Stimulated activated CD4-positive, alpha-beta T cell treated with anti-CD3 and anti-CD28 coated beads, Interleukin-15, amount 100 ng/mL, for 24 hours (primary cell): ENCODE measurements at regions not wholly inside any gene's neighbourhood (a gene's known extent, or its start where the extent isn't known, plus 50 kb on each side); places are given as distances from the start of the nearest gene placed in this dataset.

ENCODE experiments used
- DNase-seq: peaks from one replicate; pipeline ENCODE4 v3.0.0-alpha.2; 2020

DNA sequence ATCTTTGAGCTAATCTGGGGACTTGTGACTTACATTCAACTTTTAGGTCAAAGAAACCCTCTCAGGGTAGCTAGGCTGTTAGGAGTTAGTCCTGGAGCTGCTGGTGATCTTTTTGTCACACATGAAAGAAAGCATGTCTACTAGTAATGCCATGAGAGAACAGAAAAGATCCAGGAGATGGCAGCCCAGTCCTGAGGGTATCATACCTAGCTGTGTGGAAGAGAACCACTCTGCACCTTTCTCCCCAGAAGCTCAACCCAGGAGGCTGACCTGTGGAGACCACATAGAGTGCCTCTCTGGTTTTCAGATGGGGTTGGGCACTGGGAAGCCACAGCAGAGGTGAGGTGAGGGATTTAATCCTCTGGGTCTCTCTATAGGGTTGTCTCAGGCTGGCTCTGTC, 460.2 kb upstream of the UBE2E3 start:
- no peak for DNase-seq

- no peak for DNase-seq
Measured at GRCh38 chr2:180519276-180519675, 461.1 kb upstream of the UBE2E3 start.

GRCh38 chr2:180516232-180516631, 464.2 kb upstream of the UBE2E3 start:
- no peak for DNase-seq

- no peak for DNase-seq
Measured at GRCh38 chr2:180513389-180513788, 467.0 kb upstream of the UBE2E3 start.

DNA sequence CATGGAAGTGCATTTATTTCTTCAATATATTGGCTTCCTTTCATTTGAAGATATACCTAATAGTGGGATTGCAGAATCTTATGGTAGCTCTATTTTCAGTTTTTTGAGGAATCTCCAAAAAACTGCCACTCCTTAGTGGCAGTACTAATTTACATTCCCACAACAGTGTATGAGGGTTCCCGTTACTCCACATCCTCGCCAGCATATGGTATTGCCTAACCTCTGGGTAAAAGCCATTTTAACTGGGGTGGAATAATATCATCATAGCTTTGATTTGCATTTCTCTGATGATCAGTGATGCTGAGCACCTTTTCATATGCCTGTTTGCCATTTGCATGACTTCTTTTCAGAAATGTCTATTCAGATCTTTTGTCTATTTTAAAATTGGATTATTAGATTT, 471.9 kb upstream of the UBE2E3 start:
- DNase-seq, result no peak

DNA sequence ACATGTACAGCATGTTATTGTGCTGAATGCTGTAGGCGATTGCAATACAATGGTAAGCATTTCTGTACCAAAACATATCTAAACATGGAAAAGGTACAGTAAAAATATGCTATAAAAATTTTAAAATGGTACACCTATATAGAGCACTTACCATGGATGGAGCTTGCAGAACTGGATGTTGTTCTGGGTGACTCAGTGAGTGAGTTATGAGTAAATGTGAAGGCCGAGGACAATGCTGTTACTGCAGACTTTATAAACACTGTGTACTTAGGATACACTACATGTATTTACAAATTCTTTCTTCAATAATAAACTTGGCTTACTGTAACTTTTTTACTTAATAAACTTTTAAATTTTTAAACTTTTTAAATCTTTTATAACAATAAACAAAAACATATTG, 473.4 kb upstream of the UBE2E3 start:
- no peak for DNase-seq

DNA sequence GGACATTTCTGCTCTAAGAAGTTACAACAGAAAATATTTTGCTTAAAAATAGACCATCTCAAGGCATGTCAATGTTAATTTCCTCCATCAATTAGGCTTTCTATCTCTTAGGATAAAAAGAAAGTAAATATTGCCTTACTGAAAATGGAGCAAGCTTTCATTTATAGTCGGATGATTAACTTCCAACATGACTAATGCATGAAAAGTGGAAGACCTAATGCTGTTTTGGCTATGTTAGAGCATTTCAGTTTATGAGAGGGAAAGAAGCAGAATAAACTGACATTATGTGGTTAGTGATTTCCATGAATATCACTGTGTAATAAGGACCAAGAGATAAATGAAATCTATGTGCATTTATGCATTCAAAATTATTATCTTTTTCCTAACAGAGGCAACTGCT, 475.2 kb upstream of the UBE2E3 start:
- DNase-seq, result no peak

GRCh38 chr2:180497621-180498152, 482.7 kb upstream of the UBE2E3 start:
- DNase-seq, result no peak

DNA sequence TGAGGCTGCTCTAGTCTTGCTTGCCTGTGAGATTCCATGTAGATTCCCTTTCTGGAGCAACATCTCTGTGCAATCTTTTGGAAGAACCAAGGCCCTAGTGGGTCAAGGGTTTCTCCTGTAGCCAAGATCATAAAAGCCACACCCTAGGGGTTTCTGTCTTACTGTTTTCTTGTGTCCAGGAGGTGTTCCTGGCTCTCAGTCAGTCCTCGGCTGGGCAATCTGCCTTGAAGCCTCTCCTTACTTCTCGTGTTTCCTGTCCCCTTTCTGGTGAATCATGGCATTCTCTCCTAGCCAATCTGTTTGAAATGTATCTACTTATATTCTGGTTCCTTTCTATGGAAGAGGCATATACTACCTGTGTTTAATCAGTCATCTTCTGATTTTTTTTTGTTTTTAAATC, 484.8 kb upstream of the UBE2E3 start:
- no peak for DNase-seq

GRCh38 chr2:180494286-180494685, 486.1 kb upstream of the UBE2E3 start:
- DNase-seq, result no peak

- no peak for DNase-seq
Measured at GRCh38 chr2:180482696-180483095, 475.6 kb upstream of the CWC22 start.

DNA sequence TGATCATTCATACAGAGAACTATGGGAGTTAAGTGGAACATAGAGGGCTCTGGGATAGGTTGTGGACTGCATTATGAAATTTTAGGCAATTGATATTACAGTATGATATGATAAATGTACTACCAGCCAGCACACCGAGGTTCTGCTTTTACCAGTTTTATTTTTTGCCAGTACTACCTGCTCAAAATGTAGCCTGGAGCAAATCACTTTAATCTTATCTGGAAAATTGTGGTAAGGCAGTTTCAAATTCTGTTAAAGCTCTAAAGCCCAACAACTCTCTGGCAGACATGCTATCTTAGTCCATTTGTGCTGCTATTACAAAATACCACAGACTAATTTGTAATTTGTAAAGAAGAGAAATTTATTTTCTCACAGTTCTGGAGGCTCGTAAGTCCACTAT, 474.9 kb upstream of the CWC22 start:
- no peak for DNase-seq

GRCh38 chr2:180478883-180479282, 471.8 kb upstream of the CWC22 start:
- no peak for DNase-seq

- DNase-seq, result no peak
Measured at GRCh38 chr2:180474716-180475115, 467.6 kb upstream of the CWC22 start.

DNA sequence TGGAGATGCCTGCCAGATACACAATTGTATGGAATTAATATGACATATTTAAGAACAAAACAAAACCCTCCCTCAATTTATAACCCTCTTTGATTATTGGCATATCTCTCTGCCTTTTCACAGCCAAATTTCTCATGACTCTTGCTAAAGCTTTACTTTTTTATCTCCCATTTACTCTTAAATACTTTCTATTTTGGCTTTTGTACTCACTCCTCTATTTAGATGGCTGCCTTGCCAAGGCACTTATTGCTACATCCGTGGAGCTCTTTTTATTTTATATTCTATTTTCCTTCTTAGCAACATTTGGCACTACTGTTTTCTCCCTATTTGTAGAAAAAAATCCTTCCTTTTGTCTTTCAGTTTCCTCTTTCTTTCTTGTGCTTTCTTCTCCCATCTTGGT, 466.4 kb upstream of the CWC22 start:
- DNase-seq, result no peak

- no peak for DNase-seq
Measured at GRCh38 chr2:180472133-180472532, 465.0 kb upstream of the CWC22 start.

DNA sequence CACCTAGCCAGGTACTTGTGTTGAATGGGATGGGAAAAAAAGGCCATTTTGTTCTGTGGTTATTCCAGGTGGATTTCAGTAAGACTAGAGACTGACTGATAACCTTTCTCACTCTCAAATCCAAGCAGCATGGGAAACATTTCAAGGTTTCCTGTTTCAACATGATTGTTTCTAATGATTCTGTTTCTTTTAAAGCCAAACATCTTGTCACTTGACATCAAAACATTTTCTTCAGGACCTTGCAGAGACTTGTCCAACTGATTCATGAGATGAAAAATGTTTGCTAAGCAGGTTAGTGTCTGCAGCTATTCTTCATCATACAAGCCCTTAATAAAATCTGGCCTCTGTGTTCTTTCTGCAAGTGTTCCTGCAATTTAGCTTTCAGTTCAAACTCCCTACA, 456.5 kb upstream of the CWC22 start:
- DNase-seq, result no peak

- no peak for DNase-seq
Measured at GRCh38 chr2:180461761-180462160, 454.7 kb upstream of the CWC22 start.

DNA sequence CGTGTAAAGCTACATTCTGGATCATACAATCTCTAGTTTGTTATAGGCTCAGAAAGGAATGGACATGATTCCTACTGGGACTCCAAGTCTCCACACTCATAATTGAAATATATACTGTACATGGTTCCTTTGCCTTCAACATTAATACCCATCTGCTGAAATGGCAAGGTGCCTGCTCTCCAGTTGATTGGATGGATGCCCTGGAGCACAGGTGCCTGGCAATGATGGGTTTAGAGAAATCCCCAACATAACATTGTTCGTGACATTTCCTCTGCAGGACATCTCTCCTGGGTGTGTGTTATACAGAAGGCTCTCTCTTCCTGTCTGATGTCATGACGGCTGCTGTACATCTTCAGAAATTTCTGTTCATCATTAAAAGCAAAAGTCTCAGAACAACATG, 449.7 kb upstream of the CWC22 start:
- no peak for DNase-seq

DNA sequence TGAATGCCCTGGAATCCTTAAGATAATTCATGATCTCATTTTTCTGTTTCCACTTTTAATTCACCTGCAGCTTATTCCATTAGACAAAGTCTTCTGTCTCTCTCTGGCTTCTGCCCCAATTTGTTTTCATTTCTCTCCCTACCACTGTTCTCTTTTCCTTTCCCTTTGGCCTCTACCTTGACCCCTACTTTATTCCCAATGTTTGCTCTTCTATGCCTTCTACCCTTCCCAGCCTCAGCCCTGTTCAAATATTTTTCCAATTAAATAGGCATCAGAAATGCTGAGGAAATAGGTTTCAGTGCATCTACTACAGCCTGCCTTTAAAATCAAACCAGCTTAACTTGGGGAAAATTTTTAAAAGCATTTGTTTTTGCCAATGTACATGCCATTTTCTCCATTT, 443.7 kb upstream of the CWC22 start:
- no peak for DNase-seq

DNA sequence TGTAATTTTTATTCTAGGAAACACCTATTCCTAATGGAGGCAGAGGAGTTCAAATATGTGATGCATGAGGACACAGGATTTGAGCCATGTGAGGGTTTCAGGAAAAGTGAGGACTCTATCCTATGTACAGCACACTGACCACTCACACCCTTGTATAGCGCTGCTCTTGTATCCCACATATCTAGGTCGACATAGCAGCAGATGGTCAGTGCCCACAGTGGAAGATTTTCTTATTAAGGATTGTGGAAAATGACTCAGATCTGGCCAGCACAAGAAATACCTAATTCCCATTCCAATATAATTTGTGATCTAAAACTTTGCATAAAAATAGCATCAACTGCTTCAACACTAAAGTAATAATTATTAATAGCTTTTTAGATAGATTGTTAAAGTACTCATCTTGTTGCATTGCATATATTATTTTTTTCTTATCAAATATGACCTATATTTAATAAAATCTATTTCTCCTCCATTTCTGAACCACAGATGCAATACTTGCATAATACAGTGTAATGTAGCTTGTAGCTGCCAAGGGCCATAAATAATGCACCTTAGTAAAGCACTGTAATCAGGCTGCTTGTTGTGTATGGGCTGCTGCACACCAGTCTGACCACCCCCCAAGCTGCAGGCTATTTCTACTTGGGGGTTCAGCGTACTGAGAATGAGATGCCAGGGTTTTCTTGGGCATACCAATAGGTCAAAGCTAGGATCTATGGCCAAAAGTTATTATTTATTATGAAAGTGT, 442.2 kb upstream of the CWC22 start:
- no peak for DNase-seq

- DNase-seq, result no peak
Measured at GRCh38 chr2:180446492-180446891, 439.4 kb upstream of the CWC22 start.

GRCh38 chr2:180443888-180444287, 436.8 kb upstream of the CWC22 start:
- no peak for DNase-seq

DNA sequence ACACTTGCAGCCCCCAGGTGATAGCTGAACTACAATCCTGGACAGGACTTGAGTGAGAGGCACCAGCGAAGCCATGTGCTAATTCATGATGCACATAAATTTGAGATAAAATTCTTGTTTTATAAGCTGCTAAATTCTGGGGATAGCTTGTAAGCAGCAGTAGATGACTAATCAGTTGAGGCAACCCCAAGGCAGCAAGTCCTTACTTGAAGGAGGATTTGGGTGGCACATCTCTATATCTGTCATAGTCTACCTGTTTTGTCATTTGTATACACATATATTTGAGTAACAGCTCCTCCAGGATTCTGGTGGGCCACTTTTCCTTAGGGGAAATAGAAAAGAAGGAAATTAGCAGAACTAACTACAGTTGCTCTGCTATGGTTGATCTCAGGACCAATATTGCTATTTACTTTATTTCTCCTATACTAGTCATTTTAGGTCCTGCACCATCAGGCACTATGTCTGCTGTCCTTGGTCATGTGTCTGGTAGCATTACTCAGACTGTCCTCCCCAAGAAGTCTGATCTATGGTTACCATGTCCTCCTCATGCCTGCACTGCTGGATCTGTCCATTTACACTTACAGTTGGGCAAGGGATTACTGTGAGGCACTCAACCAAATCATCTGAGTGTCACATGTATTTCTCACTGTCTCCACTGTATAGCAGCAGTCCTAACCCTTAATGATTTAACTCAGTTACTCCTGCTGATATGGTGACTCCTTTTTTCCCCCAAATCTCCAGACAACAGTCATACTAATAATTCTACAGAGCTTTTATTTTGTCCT, 436.0 kb upstream of the CWC22 start:
- no peak for DNase-seq
